ENCODE measurements at regions not wholly inside any gene's neighbourhood (a gene's known extent, or its start where the extent isn't known, plus 50 kb on each side); places are given as distances from the start of the nearest gene placed in this dataset.

- no peaks in the 10 kb centered on the region for H3K27me3 ChIP-seq (replicated peaks; ENCODE audit: insufficient read depth, low read depth, low read length, poor library complexity)
- TF ChIP-seq EZH2 (IDR thresholded peaks at IDR 0.05; ENCODE audit: borderline replicate concordance, low read depth, low read length, poor library complexity, severe bottlenecking) (no peak), CTCF (conservative IDR thresholded peaks at IDR 0.05; ENCODE audit: low read depth, low read length) (no peak)
- ChIA-PET POLR2A (ENCODE audit: low non-redundant PET) (no interaction called here), CTCF (no interaction called here)
- intact Hi-C loops (cut with micrococcal nuclease; ENCODE audit: unreplicated experiment): no loop called here
- H3K27ac ChIP-seq (ENCODE audit: low read depth, low read length, poor library complexity, severe bottlenecking): no peak overlapping the region
- H3K9me3 ChIP-seq (ENCODE audit: low read depth, low read length, poor library complexity, severe bottlenecking): no peaks in the 10 kb centered on the region
- peaks cover 8% of the 10 kb centered on the region for H3K4me1 ChIP-seq (ENCODE audit: insufficient read depth, low read length, poor library complexity, severe bottlenecking)
- no peak for DNase-seq (ENCODE audit: low spot score)
- no peak overlapping the region for H3K4me3 ChIP-seq (ENCODE audit: low read depth, low read length, poor library complexity, severe bottlenecking)
- BruUV-seq (replicated peaks): no TSS peak
- no peaks in the 10 kb centered on the region for H3K36me3 ChIP-seq (ENCODE audit: insufficient read depth, low read length, poor library complexity, severe bottlenecking)
Measured at GRCh38 chr1:81467383-81467782, 333.4 kb upstream of the ADGRL2 start.

GRCh38 chr1:81466961-81467360 is 333.8 kb upstream of the ADGRL2 start:
- no TSS peak for BruUV-seq (replicated peaks)
- intact Hi-C loops (cut with micrococcal nuclease; ENCODE audit: unreplicated experiment): no loop called here
- no peaks in the 10 kb centered on the region for H3K27me3 ChIP-seq (replicated peaks; ENCODE audit: insufficient read depth, low read depth, low read length, poor library complexity)
- no peaks in the 10 kb centered on the region for H3K36me3 ChIP-seq (ENCODE audit: insufficient read depth, low read length, poor library complexity, severe bottlenecking)
- POLR2A ChIA-PET (ENCODE audit: low non-redundant PET): no interaction called here
- no peak for TF ChIP-seq CTCF (conservative IDR thresholded peaks at IDR 0.05; ENCODE audit: low read depth, low read length)
- no peak for TF ChIP-seq EZH2 (IDR thresholded peaks at IDR 0.05; ENCODE audit: borderline replicate concordance, low read depth, low read length, poor library complexity, severe bottlenecking)
- no peak overlapping the region for H3K4me3 ChIP-seq (ENCODE audit: low read depth, low read length, poor library complexity, severe bottlenecking)
- DNase-seq (ENCODE audit: low spot score): no peak
- H3K9me3 ChIP-seq (ENCODE audit: low read depth, low read length, poor library complexity, severe bottlenecking): no peaks in the 10 kb centered on the region
- CTCF ChIA-PET: no interaction called here
- peaks cover 8% of the 10 kb centered on the region for H3K4me1 ChIP-seq (ENCODE audit: insufficient read depth, low read length, poor library complexity, severe bottlenecking)
- H3K27ac ChIP-seq (ENCODE audit: low read depth, low read length, poor library complexity, severe bottlenecking): no peak overlapping the region

GRCh38 chr1:81463936-81464837 is 336.5 kb upstream of the ADGRL2 start:
- intact Hi-C loops (cut with micrococcal nuclease; ENCODE audit: unreplicated experiment): no loop called here
- ChIA-PET CTCF (interaction anchor here (0.7 kb wide), 1 partner anchor 491 kb away, joined by 4 read pairs; no protein-coding TSS in a partner anchor), POLR2A (ENCODE audit: low non-redundant PET) (no interaction called here)
- no peaks in the 10 kb centered on the region for H3K27me3 ChIP-seq (replicated peaks; ENCODE audit: insufficient read depth, low read depth, low read length, poor library complexity)
- DNase-seq (ENCODE audit: low spot score): peak; percentile 13
- H3K4me3 ChIP-seq (ENCODE audit: low read depth, low read length, poor library complexity, severe bottlenecking): no peak overlapping the region
- no TSS peak for BruUV-seq (replicated peaks)
- H3K9me3 ChIP-seq (ENCODE audit: low read depth, low read length, poor library complexity, severe bottlenecking): no peaks in the 10 kb centered on the region
- peaks cover 8% of the 10 kb centered on the region for H3K4me1 ChIP-seq (ENCODE audit: insufficient read depth, low read length, poor library complexity, severe bottlenecking)
- no peak overlapping the region for H3K27ac ChIP-seq (ENCODE audit: low read depth, low read length, poor library complexity, severe bottlenecking)
- no peaks in the 10 kb centered on the region for H3K36me3 ChIP-seq (ENCODE audit: insufficient read depth, low read length, poor library complexity, severe bottlenecking)
- TF ChIP-seq EZH2 (IDR thresholded peaks at IDR 0.05; ENCODE audit: borderline replicate concordance, low read depth, low read length, poor library complexity, severe bottlenecking) (no peak), CTCF (conservative IDR thresholded peaks at IDR 0.05; ENCODE audit: low read depth, low read length) (no peak)

All from A673 (cell line).